Calu3 (cell line): ENCODE measurements at regions not wholly inside any gene's neighbourhood (a gene's known extent, or its start where the extent isn't known, plus 50 kb on each side); places are given as distances from the start of the nearest gene placed in this dataset.
"Not testable (repeated sequence)": the region's sequence is repeated elsewhere in the genome, so short reads cannot be mapped to it uniquely, and the experiment has no call there.

ENCODE experiments used
- BruUV-seq: library from RNA; stranded (reverse); fragments of 400-500 nt; replicated peaks from 2 replicates; lab custom pipeline; 2021; lab: Mats Ljungman, UMichigan
- CTCF ChIA-PET: fragments of 300-600 bp; sonication (Branson Sonifier 250); formaldehyde crosslinking; loops from one replicate; lab custom pipeline; 2022; ENCODE audit warnings: antibody characterized with exemption; lab: Charles Lee
- DNase-seq: peaks from one replicate; pipeline ENCODE4 v3.0.0; 2022
- H3K27ac Mint-ChIP-seq: one replicate; pipeline ENCODE4 v1.8.0; 2022; ENCODE audit warnings: mixed read lengths; ENCODE audit not compliant: unreplicated experiment
- H3K27me3 Mint-ChIP-seq: one replicate; pipeline ENCODE4 v1.8.0; 2022; ENCODE audit warnings: mixed read lengths; ENCODE audit not compliant: unreplicated experiment
- H3K36me3 Mint-ChIP-seq: one replicate; pipeline ENCODE4 v1.8.0; 2022; ENCODE audit warnings: mild to moderate bottlenecking, moderate library complexity, mixed read lengths; ENCODE audit not compliant: insufficient read depth, unreplicated experiment
- H3K4me1 Mint-ChIP-seq: one replicate; pipeline ENCODE4 v1.8.0; 2022; ENCODE audit warnings: mild to moderate bottlenecking, low read depth, mixed read lengths; ENCODE audit not compliant: unreplicated experiment
- H3K4me3 Mint-ChIP-seq: one replicate; pipeline ENCODE4 v1.8.0; 2022; ENCODE audit warnings: mild to moderate bottlenecking, low read depth, moderate library complexity, mixed read lengths; ENCODE audit not compliant: unreplicated experiment
- H3K9me3 Mint-ChIP-seq: one replicate; pipeline ENCODE4 v1.8.0; 2022; ENCODE audit warnings: low read depth, mixed read lengths; ENCODE audit not compliant: unreplicated experiment
- CTCF ChIP-seq: fragments of 200-600 bp; IDR thresholded peaks from one replicate; pipeline ENCODE4 v1.8.0; 2022; ENCODE audit warnings: antibody characterized with exemption; ENCODE audit not compliant: unreplicated experiment
- intact Hi-C: fragments of 100-400 bp; cut with micrococcal nuclease; formaldehyde crosslinking; loops from one replicate; pipeline ENCODE4 v1.10.0; 2022; ENCODE audit not compliant: unreplicated experiment

GRCh38 chr18:28425886-28426285 is 249.0 kb upstream of the CDH2 start:
- no peaks in the 10 kb centered on the region for H3K36me3 Mint-ChIP-seq
- H3K27me3 Mint-ChIP-seq = no peaks in the 10 kb centered on the region
- TF ChIP-seq CTCF = no peak
- intact Hi-C loops = no loop called here
- CTCF ChIA-PET = interaction anchor here (0.6 kb wide), 1 partner anchor 87 kb away, joined by 3 read pairs; no protein-coding TSS in a partner anchor
- no peaks in the 10 kb centered on the region for H3K9me3 Mint-ChIP-seq
- no peak for DNase-seq
- BruUV-seq = no TSS peak
- H3K4me1 Mint-ChIP-seq = no peaks in the 10 kb centered on the region
- H3K27ac Mint-ChIP-seq = no peak overlapping the region
- H3K4me3 Mint-ChIP-seq = no peak overlapping the region

- no peak overlapping the region for H3K4me3 Mint-ChIP-seq
- intact Hi-C loops = no loop called here
- no peaks in the 10 kb centered on the region for H3K27me3 Mint-ChIP-seq
- TF ChIP-seq CTCF = no peak
- H3K4me1 Mint-ChIP-seq = no peaks in the 10 kb centered on the region
- no peak for DNase-seq
- CTCF ChIA-PET = no interaction called here
- H3K27ac Mint-ChIP-seq = no peak overlapping the region
- no peaks in the 10 kb centered on the region for H3K9me3 Mint-ChIP-seq
- H3K36me3 Mint-ChIP-seq = no peaks in the 10 kb centered on the region
- BruUV-seq = no TSS peak
Measured at GRCh38 chr18:28422577-28422976, 245.6 kb upstream of the CDH2 start.

GRCh38 chr18:28421950-28422349 is 245.0 kb upstream of the CDH2 start:
- intact Hi-C loops, H3K36me3 Mint-ChIP-seq, H3K27me3 Mint-ChIP-seq, H3K27ac Mint-ChIP-seq, H3K4me1 Mint-ChIP-seq, BruUV-seq, H3K9me3 Mint-ChIP-seq, CTCF ChIA-PET, DNase-seq, H3K4me3 Mint-ChIP-seq: not testable (repeated sequence)

- intact Hi-C loops = no loop called here
- H3K4me3 Mint-ChIP-seq = no peak overlapping the region
- no peaks in the 10 kb centered on the region for H3K27me3 Mint-ChIP-seq
- H3K27ac Mint-ChIP-seq = no peak overlapping the region
- no peak for DNase-seq
- H3K36me3 Mint-ChIP-seq = no peaks in the 10 kb centered on the region
- TF ChIP-seq CTCF = no peak
- CTCF ChIA-PET = no interaction called here
- BruUV-seq = no TSS peak
- H3K4me1 Mint-ChIP-seq = no peaks in the 10 kb centered on the region
- H3K9me3 Mint-ChIP-seq = no peaks in the 10 kb centered on the region
Measured at GRCh38 chr18:28412521-28412920, 235.6 kb upstream of the CDH2 start.

GRCh38 chr18:28411806-28412205 is 234.9 kb upstream of the CDH2 start:
- TF ChIP-seq CTCF = no peak
- intact Hi-C loops = no loop called here
- Mint-ChIP-seq H3K27me3 (no peaks in the 10 kb centered on the region), H3K4me3 (no peak overlapping the region), H3K4me1 (no peaks in the 10 kb centered on the region), H3K9me3 (no peaks in the 10 kb centered on the region), H3K27ac (no peak overlapping the region), H3K36me3 (no peaks in the 10 kb centered on the region)
- DNase-seq = no peak
- CTCF ChIA-PET = no interaction called here
- no TSS peak for BruUV-seq
